ENCODE measurements at regions not wholly inside any gene's neighbourhood (a gene's known extent, or its start where the extent isn't known, plus 50 kb on each side); places are given as distances from the start of the nearest gene placed in this dataset.

- Histone ChIP-seq H3K4me3 (ENCODE audit: low read length in 2 of 2) (no peak overlapping the region), H3K9me3 (ENCODE audit: control insufficient read depth in 2 of 2, insufficient read depth in 1 of 2, low read length in 1 of 2) (no peaks in the 10 kb centered on the region), H3K4me1 (ENCODE audit: control insufficient read depth in 2 of 2, insufficient read depth in 2 of 2, low read length in 2 of 2) (no peaks in the 10 kb centered on the region), H3K27ac (ENCODE audit: low read depth in 1 of 2, low read length in 1 of 2) (no peak overlapping the region), H3K36me3 (ENCODE audit: control insufficient read depth in 2 of 2, insufficient read depth in 2 of 2, low read length in 1 of 2) (no peaks in the 10 kb centered on the region), H3K27me3 (ENCODE audit: control insufficient read depth in 2 of 2, insufficient read depth in 1 of 2, low read length in 1 of 2) (no peaks in the 10 kb centered on the region)
- 96% methylated on average over 5 of the region's 5 CpGs for WGBS
- no peak for DNase-seq (ENCODE audit: low read depth in 6 of 9, low spot score in 9 of 9)
Measured at GRCh38 chr13:27327633-27328032, 57.0 kb downstream of the RASL11A start.

GRCh38 chr13:27329210-27329609, 58.6 kb downstream of the RASL11A start:
- Histone ChIP-seq H3K27me3 (ENCODE audit: control insufficient read depth in 2 of 2, insufficient read depth in 1 of 2, low read length in 1 of 2) (no peaks in the 10 kb centered on the region), H3K36me3 (ENCODE audit: control insufficient read depth in 2 of 2, insufficient read depth in 2 of 2, low read length in 1 of 2) (no peaks in the 10 kb centered on the region), H3K27ac (ENCODE audit: low read depth in 1 of 2, low read length in 1 of 2) (no peak overlapping the region), H3K4me3 (ENCODE audit: low read length in 2 of 2) (no peak overlapping the region), H3K9me3 (ENCODE audit: control insufficient read depth in 2 of 2, insufficient read depth in 1 of 2, low read length in 1 of 2) (no peaks in the 10 kb centered on the region), H3K4me1 (ENCODE audit: control insufficient read depth in 2 of 2, insufficient read depth in 2 of 2, low read length in 2 of 2) (no peaks in the 10 kb centered on the region)
- 93% methylated on average over 5 of the region's 5 CpGs for WGBS
- DNase-seq (ENCODE audit: low read depth in 6 of 9, low spot score in 9 of 9): no peak

GRCh38 chr13:27334774-27335435, 64.3 kb downstream of the RASL11A start:
- Histone ChIP-seq H3K27me3 (ENCODE audit: control insufficient read depth in 2 of 2, insufficient read depth in 1 of 2, low read length in 1 of 2) (peaks cover 0 to 12% of the 10 kb centered on the region in 2 donors), H3K4me1 (ENCODE audit: control insufficient read depth in 2 of 2, insufficient read depth in 2 of 2, low read length in 2 of 2) (no peaks in the 10 kb centered on the region), H3K36me3 (ENCODE audit: control insufficient read depth in 2 of 2, insufficient read depth in 2 of 2, low read length in 1 of 2) (no peaks in the 10 kb centered on the region), H3K27ac (ENCODE audit: low read depth in 1 of 2, low read length in 1 of 2) (no peak overlapping the region), H3K9me3 (ENCODE audit: control insufficient read depth in 2 of 2, insufficient read depth in 1 of 2, low read length in 1 of 2) (no peaks in the 10 kb centered on the region), H3K4me3 (ENCODE audit: low read length in 2 of 2) (no peak overlapping the region)
- DNase-seq (ENCODE audit: low read depth in 6 of 9, low spot score in 9 of 9): no peak
- WGBS: 93% methylated on average over 13 of the region's 13 CpGs

GRCh38 chr13:27336014-27336673, 65.5 kb downstream of the RASL11A start:
- H3K4me1 ChIP-seq (ENCODE audit: control insufficient read depth in 2 of 2, insufficient read depth in 2 of 2, low read length in 2 of 2): no peaks in the 10 kb centered on the region
- H3K36me3 ChIP-seq (ENCODE audit: control insufficient read depth in 2 of 2, insufficient read depth in 2 of 2, low read length in 1 of 2): no peaks in the 10 kb centered on the region
- DNase-seq (ENCODE audit: low read depth in 6 of 9, low spot score in 9 of 9): no peak
- no peak overlapping the region for H3K4me3 ChIP-seq (ENCODE audit: low read length in 2 of 2)
- no peak overlapping the region for H3K27ac ChIP-seq (ENCODE audit: low read depth in 1 of 2, low read length in 1 of 2)
- 89% methylated on average over 6 of the region's 6 CpGs for WGBS
- H3K9me3 ChIP-seq (ENCODE audit: control insufficient read depth in 2 of 2, insufficient read depth in 1 of 2, low read length in 1 of 2): no peaks in the 10 kb centered on the region
- H3K27me3 ChIP-seq (ENCODE audit: control insufficient read depth in 2 of 2, insufficient read depth in 1 of 2, low read length in 1 of 2): peaks cover 0 to 12% of the 10 kb centered on the region in 2 donors

- Histone ChIP-seq H3K4me1 (ENCODE audit: control insufficient read depth in 2 of 2, insufficient read depth in 2 of 2, low read length in 2 of 2) (no peaks in the 10 kb centered on the region), H3K27me3 (ENCODE audit: control insufficient read depth in 2 of 2, insufficient read depth in 1 of 2, low read length in 1 of 2) (peaks cover 0 to 19% of the 10 kb centered on the region in 2 donors), H3K4me3 (ENCODE audit: low read length in 2 of 2) (no peak overlapping the region), H3K36me3 (ENCODE audit: control insufficient read depth in 2 of 2, insufficient read depth in 2 of 2, low read length in 1 of 2) (no peaks in the 10 kb centered on the region), H3K9me3 (ENCODE audit: control insufficient read depth in 2 of 2, insufficient read depth in 1 of 2, low read length in 1 of 2) (no peaks in the 10 kb centered on the region), H3K27ac (ENCODE audit: low read depth in 1 of 2, low read length in 1 of 2) (no peak overlapping the region)
- 63% methylated on average over 1 of the region's 1 CpG for WGBS
- no peak for DNase-seq (ENCODE audit: low read depth in 6 of 9, low spot score in 9 of 9)
Measured at GRCh38 chr13:27338207-27338606, 67.6 kb downstream of the RASL11A start.

- 73% methylated on average over 8 of the region's 8 CpGs for WGBS
- no peak for DNase-seq (ENCODE audit: low read depth in 6 of 9, low spot score in 9 of 9)
Measured at GRCh38 chr13:27338816-27339215, 68.2 kb downstream of the RASL11A start.

GRCh38 chr13:27339299-27339698, 68.7 kb downstream of the RASL11A start:
- Histone ChIP-seq H3K4me3 (ENCODE audit: low read length in 2 of 2) (no peak overlapping the region), H3K27me3 (ENCODE audit: control insufficient read depth in 2 of 2, insufficient read depth in 1 of 2, low read length in 1 of 2) (peaks cover 0 to 19% of the 10 kb centered on the region in 2 donors), H3K36me3 (ENCODE audit: control insufficient read depth in 2 of 2, insufficient read depth in 2 of 2, low read length in 1 of 2) (no peaks in the 10 kb centered on the region), H3K27ac (ENCODE audit: low read depth in 1 of 2, low read length in 1 of 2) (no peak overlapping the region), H3K4me1 (ENCODE audit: control insufficient read depth in 2 of 2, insufficient read depth in 2 of 2, low read length in 2 of 2) (no peaks in the 10 kb centered on the region), H3K9me3 (ENCODE audit: control insufficient read depth in 2 of 2, insufficient read depth in 1 of 2, low read length in 1 of 2) (no peaks in the 10 kb centered on the region)
- WGBS: 37% methylated on average over 6 of the region's 6 CpGs
- DNase-seq (ENCODE audit: low read depth in 6 of 9, low spot score in 9 of 9): peak in 4 of 9 donors; percentile 12 to 59 (median 27)

More at GRCh38 chr13:27338816-27339215, 68.2 kb downstream of the RASL11A start:
- H3K4me1 ChIP-seq (ENCODE audit: control insufficient read depth in 2 of 2, insufficient read depth in 2 of 2, low read length in 2 of 2): no peaks in the 10 kb centered on the region
- no peak overlapping the region for H3K4me3 ChIP-seq (ENCODE audit: low read length in 2 of 2)
- no peaks in the 10 kb centered on the region for H3K9me3 ChIP-seq (ENCODE audit: control insufficient read depth in 2 of 2, insufficient read depth in 1 of 2, low read length in 1 of 2)
- peaks cover 0 to 19% of the 10 kb centered on the region in 2 donors for H3K27me3 ChIP-seq (ENCODE audit: control insufficient read depth in 2 of 2, insufficient read depth in 1 of 2, low read length in 1 of 2)
- no peaks in the 10 kb centered on the region for H3K36me3 ChIP-seq (ENCODE audit: control insufficient read depth in 2 of 2, insufficient read depth in 2 of 2, low read length in 1 of 2)
- no peak overlapping the region for H3K27ac ChIP-seq (ENCODE audit: low read depth in 1 of 2, low read length in 1 of 2)

- no peaks in the 10 kb centered on the region for H3K36me3 ChIP-seq (ENCODE audit: control insufficient read depth in 2 of 2, insufficient read depth in 2 of 2, low read length in 1 of 2)
- DNase-seq (ENCODE audit: low read depth in 6 of 9, low spot score in 9 of 9): no peak
- H3K27ac ChIP-seq (ENCODE audit: low read depth in 1 of 2, low read length in 1 of 2): no peak overlapping the region
- no peak overlapping the region for H3K4me3 ChIP-seq (ENCODE audit: low read length in 2 of 2)
- no peaks in the 10 kb centered on the region for H3K9me3 ChIP-seq (ENCODE audit: control insufficient read depth in 2 of 2, insufficient read depth in 1 of 2, low read length in 1 of 2)
- no peaks in the 10 kb centered on the region for H3K4me1 ChIP-seq (ENCODE audit: control insufficient read depth in 2 of 2, insufficient read depth in 2 of 2, low read length in 2 of 2)
- peaks cover 0 to 11% of the 10 kb centered on the region in 2 donors for H3K27me3 ChIP-seq (ENCODE audit: control insufficient read depth in 2 of 2, insufficient read depth in 1 of 2, low read length in 1 of 2)
- 59% methylated on average over 6 of the region's 6 CpGs for WGBS
Measured at GRCh38 chr13:27341616-27342015, 71.0 kb downstream of the RASL11A start.

GRCh38 chr13:27347211-27347772, 76.7 kb downstream of the RASL11A start:
- Histone ChIP-seq H3K4me3 (ENCODE audit: low read length in 2 of 2) (no peak overlapping the region), H3K4me1 (ENCODE audit: control insufficient read depth in 2 of 2, insufficient read depth in 2 of 2, low read length in 2 of 2) (no peaks in the 10 kb centered on the region), H3K27me3 (ENCODE audit: control insufficient read depth in 2 of 2, insufficient read depth in 1 of 2, low read length in 1 of 2) (peaks cover 0 to 9% of the 10 kb centered on the region in 2 donors), H3K9me3 (ENCODE audit: control insufficient read depth in 2 of 2, insufficient read depth in 1 of 2, low read length in 1 of 2) (no peaks in the 10 kb centered on the region), H3K36me3 (ENCODE audit: control insufficient read depth in 2 of 2, insufficient read depth in 2 of 2, low read length in 1 of 2) (no peaks in the 10 kb centered on the region), H3K27ac (ENCODE audit: low read depth in 1 of 2, low read length in 1 of 2) (no peak overlapping the region)
- no peak for DNase-seq (ENCODE audit: low read depth in 6 of 9, low spot score in 9 of 9)
- WGBS: 68% methylated on average over 13 of the region's 13 CpGs
